ENCODE measurements at regions not wholly inside any gene's neighbourhood (a gene's known extent, or its start where the extent isn't known, plus 50 kb on each side); places are given as distances from the start of the nearest gene placed in this dataset.

GRCh38 chr2:78873526-78873925 lies 152.0 kb upstream of the REG3G start:
- no peak for TF ChIP-seq POLR2A (IDR thresholded peaks at IDR 0.05)
- TF ChIP-seq, protein P1, sequence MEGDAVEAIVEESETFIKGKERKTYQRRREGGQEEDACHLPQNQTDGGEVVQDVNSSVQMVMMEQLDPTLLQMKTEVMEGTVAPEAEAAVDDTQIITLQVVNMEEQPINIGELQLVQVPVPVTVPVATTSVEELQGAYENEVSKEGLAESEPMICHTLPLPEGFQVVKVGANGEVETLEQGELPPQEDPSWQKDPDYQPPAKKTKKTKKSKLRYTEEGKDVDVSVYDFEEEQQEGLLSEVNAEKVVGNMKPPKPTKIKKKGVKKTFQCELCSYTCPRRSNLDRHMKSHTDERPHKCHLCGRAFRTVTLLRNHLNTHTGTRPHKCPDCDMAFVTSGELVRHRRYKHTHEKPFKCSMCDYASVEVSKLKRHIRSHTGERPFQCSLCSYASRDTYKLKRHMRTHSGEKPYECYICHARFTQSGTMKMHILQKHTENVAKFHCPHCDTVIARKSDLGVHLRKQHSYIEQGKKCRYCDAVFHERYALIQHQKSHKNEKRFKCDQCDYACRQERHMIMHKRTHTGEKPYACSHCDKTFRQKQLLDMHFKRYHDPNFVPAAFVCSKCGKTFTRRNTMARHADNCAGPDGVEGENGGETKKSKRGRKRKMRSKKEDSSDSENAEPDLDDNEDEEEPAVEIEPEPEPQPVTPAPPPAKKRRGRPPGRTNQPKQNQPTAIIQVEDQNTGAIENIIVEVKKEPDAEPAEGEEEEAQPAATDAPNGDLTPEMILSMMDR (IDR thresholded peaks at IDR 0.05 in 4 of 5, conservative IDR thresholded peaks at IDR 0.05 in 1 of 5): no peak
